B cell (primary cell): ENCODE measurements at regions not wholly inside any gene's neighbourhood (a gene's known extent, or its start where the extent isn't known, plus 50 kb on each side); places are given as distances from the start of the nearest gene placed in this dataset.

Experiments
- CTCF ChIP-seq: fragments of 200-600 bp; IDR thresholded peaks from one replicate; pipeline ENCODE4 v1.8.0; 2022; ENCODE audit warnings: antibody characterized with exemption, mild to moderate bottlenecking
- EZH2 ChIP-seq: IDR thresholded peaks from 2 replicates; pipeline ENCODE4 v1.6.1; 2012; ENCODE audit warnings: borderline replicate concordance, low read depth, mild to moderate bottlenecking, moderate library complexity, low read length; ENCODE audit not compliant: insufficient read depth, poor library complexity, severe bottlenecking

GRCh38 chr2:234279637-234280036 lies 217.2 kb downstream of the ARL4C start:
- TF ChIP-seq CTCF, result no peak
- TF ChIP-seq EZH2, result no peak
